A673 (cell line): ENCODE measurements at regions not wholly inside any gene's neighbourhood (a gene's known extent, or its start where the extent isn't known, plus 50 kb on each side); places are given as distances from the start of the nearest gene placed in this dataset.

Source experiments
- BruUV-seq: library from RNA; stranded (reverse); fragments of 400-500 nt; replicated peaks from 2 replicates; lab custom pipeline; 2021; lab: Mats Ljungman, UMichigan
- CTCF ChIA-PET: fragments of 300-600 bp; sonication (Branson Sonifier 250); formaldehyde crosslinking; loops from one replicate; lab custom pipeline; 2022; ENCODE audit warnings: antibody characterized with exemption; lab: Charles Lee
- POLR2A ChIA-PET: fragments of 300-600 bp; sonication (Branson Sonifier 250); formaldehyde crosslinking; loops from one replicate; lab custom pipeline; 2022; ENCODE audit warnings: antibody characterized with exemption; ENCODE audit not compliant: low non-redundant PET; lab: Charles Lee
- DNase-seq: peaks from one replicate; pipeline ENCODE4 v3.0.0-alpha.2; 2015; ENCODE audit warnings: low spot score
- H3K27ac ChIP-seq: fragments of 200-600 bp; sonication (generic); 2 replicates; pipeline ENCODE4 v1.5.1; 2016; ENCODE audit warnings: mixed run types, low read depth, mild to moderate bottlenecking, mixed read lengths, antibody characterized with exemption, low read length; ENCODE audit not compliant: poor library complexity, severe bottlenecking
- H3K27me3 ChIP-seq: fragments of 200-600 bp; sonication (generic); replicated peaks from 2 replicates; pipeline ENCODE4 v1.6.1; 2017; ENCODE audit warnings: mixed run types, low read depth, mild to moderate bottlenecking, mixed read lengths, antibody characterized with exemption, low read length; ENCODE audit not compliant: insufficient read depth, poor library complexity
- H3K36me3 ChIP-seq: fragments of 200-600 bp; sonication (generic); 2 replicates; pipeline ENCODE4 v1.6.1; 2016; ENCODE audit warnings: mixed run types, mild to moderate bottlenecking, mixed read lengths, antibody characterized with exemption, low read length; ENCODE audit not compliant: insufficient read depth, poor library complexity, severe bottlenecking
- H3K4me1 ChIP-seq: fragments of 200-600 bp; sonication (generic); 2 replicates; pipeline ENCODE4 v1.6.1; 2017; ENCODE audit warnings: mixed run types, mild to moderate bottlenecking, mixed read lengths, antibody characterized with exemption, low read length; ENCODE audit not compliant: insufficient read depth, poor library complexity, severe bottlenecking
- H3K4me3 ChIP-seq: fragments of 200-600 bp; sonication (generic); 2 replicates; pipeline ENCODE4 v1.5.1; 2016; ENCODE audit warnings: low read depth, mixed run types, mild to moderate bottlenecking, mixed read lengths, low read length; ENCODE audit not compliant: poor library complexity, severe bottlenecking
- H3K9me3 ChIP-seq: fragments of 200-600 bp; sonication (generic); 2 replicates; pipeline ENCODE4 v1.6.1; 2016; ENCODE audit warnings: mixed run types, low read depth, mild to moderate bottlenecking, mixed read lengths, antibody characterized with exemption, low read length; ENCODE audit not compliant: poor library complexity, severe bottlenecking
- CTCF ChIP-seq: fragments of 300-800, 200-600 bp; sonication (generic); conservative IDR thresholded peaks from 2 replicates; pipeline ENCODE4 v1.5.1; 2017; ENCODE audit warnings: low read depth, mild to moderate bottlenecking, antibody characterized with exemption, low read length, moderate library complexity, mixed read lengths
- EZH2 ChIP-seq: fragments of 200-600 bp; sonication (generic); IDR thresholded peaks from 2 replicates; pipeline ENCODE4 v1.6.1; 2017; ENCODE audit warnings: borderline replicate concordance, low read depth, mild to moderate bottlenecking, mixed read lengths, antibody characterized with exemption, low read length; ENCODE audit not compliant: poor library complexity, severe bottlenecking
- intact Hi-C: fragments of 100-400 bp; cut with micrococcal nuclease; formaldehyde crosslinking; loops from one replicate; pipeline ENCODE4 v1.10.0; 2022; ENCODE audit not compliant: unreplicated experiment

DNA sequence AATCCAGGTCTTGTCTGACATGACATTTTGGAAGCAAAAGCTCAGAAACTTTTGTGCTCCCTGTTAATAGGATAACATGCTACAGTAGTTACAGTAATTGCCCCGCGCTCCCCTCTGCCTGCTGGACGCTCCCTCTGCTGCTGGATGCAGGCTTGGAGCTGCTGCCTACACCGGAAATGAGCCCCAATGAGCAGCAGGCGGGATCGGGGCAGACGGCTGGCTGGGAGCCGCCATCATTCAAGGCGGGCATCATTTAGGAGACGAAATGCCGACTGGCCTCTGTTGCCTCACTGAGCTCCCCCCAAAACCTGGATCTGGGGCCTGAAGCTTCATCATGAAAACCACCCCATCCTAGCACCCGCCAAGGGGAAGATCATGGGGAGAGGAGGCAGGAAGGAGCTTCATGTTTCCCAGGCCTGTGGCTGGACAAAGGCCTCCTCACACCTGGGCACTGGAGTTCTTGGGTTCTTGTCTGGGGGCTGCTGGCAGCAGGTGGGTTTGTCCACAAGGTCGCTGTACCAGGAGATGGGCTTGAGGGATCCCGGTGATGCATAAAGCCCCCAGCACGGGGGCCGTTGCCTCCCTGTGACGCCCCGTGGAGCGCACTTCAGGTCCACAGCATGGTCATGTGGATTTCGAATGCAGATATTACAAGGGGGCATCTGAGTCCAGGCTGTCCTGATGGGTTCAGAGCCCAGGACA, 664.3 kb downstream of the BRD1 start:
- intact Hi-C loops: no loop called here
- Histone ChIP-seq H3K4me3 (no peak overlapping the region), H3K27ac (no peak overlapping the region), H3K9me3 (no peaks in the 10 kb centered on the region), H3K4me1 (no peaks in the 10 kb centered on the region), H3K27me3 (no peaks in the 10 kb centered on the region), H3K36me3 (no peaks in the 10 kb centered on the region)
- POLR2A ChIA-PET: no interaction called here
- no peak for TF ChIP-seq CTCF
- no peak for TF ChIP-seq EZH2
- CTCF ChIA-PET: no interaction called here
- peak; percentile 19 for DNase-seq
- no TSS peak for BruUV-seq

DNA sequence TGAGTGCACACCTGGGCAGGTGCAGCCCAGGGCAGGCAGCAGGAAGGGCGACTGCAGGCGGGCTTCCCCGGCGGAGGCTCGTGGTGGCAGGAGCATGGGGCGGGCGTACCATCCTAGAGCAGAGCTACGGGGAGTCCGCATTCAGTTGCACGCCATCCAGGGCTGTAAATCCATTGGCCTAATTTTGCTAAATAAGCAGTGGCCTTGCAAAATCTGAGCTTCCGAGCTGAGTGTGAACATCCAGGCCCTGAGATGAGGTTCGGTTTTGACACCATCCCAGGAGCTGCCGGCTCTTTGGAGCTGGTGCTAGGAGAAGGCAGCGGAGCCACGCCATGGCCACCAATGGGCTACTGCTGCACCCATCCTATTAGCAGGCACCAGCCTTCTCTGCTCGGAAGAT, 664.8 kb downstream of the BRD1 start:
- TF ChIP-seq EZH2 (no peak), CTCF (no peak)
- Histone ChIP-seq H3K9me3 (no peaks in the 10 kb centered on the region), H3K4me3 (no peak overlapping the region), H3K27ac (no peak overlapping the region), H3K4me1 (no peaks in the 10 kb centered on the region), H3K36me3 (no peaks in the 10 kb centered on the region), H3K27me3 (no peaks in the 10 kb centered on the region)
- no TSS peak for BruUV-seq
- POLR2A ChIA-PET: no interaction called here
- CTCF ChIA-PET: no interaction called here
- intact Hi-C loops: no loop called here
- DNase-seq: no peak

- intact Hi-C loops: no loop called here
- CTCF ChIA-PET: no interaction called here
- Histone ChIP-seq H3K27ac (no peak overlapping the region), H3K4me3 (no peak overlapping the region), H3K9me3 (no peaks in the 10 kb centered on the region), H3K36me3 (no peaks in the 10 kb centered on the region), H3K4me1 (no peaks in the 10 kb centered on the region), H3K27me3 (no peaks in the 10 kb centered on the region)
- no TSS peak for BruUV-seq
- DNase-seq: no peak
- POLR2A ChIA-PET: no interaction called here
- TF ChIP-seq CTCF (no peak), EZH2 (no peak)
Measured at GRCh38 chr22:49161002-49161850, 666.4 kb downstream of the BRD1 start.
